ENCODE measurements at regions not wholly inside any gene's neighbourhood (a gene's known extent, or its start where the extent isn't known, plus 50 kb on each side); places are given as distances from the start of the nearest gene placed in this dataset.

DNA sequence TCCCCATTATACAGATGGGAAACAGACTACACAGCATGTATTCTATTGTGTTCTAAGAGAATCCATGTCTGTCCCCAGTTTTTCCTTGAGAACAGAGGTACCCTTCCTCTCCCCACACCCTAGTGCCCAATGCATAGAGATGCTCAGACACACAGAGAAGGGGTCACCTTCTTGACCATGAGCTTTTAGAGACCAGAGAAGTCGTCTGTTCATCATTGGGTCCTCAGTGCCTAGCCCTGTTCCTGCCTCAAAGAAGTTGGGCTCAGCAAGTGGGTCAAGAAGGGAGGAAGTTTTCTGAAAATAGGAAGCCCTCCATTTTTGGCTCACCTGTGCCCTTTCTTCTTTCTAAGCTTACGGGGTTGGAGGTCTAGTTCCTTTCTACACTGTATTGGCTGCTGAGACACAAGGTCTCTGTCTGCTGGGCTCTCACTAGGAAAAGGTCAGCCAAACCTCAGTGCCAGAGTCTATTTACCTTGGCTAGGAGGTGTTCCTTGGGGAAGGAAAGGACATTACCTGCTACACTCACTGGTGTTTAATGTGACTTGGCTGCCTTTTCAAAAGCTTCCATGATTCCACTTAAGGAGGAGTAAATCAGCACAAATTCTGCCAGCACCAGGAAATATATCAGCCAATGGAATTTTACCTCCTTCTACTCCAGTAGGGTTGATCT lies 198.5 kb upstream of the PWP1 start:
- TF ChIP-seq, protein P1, sequence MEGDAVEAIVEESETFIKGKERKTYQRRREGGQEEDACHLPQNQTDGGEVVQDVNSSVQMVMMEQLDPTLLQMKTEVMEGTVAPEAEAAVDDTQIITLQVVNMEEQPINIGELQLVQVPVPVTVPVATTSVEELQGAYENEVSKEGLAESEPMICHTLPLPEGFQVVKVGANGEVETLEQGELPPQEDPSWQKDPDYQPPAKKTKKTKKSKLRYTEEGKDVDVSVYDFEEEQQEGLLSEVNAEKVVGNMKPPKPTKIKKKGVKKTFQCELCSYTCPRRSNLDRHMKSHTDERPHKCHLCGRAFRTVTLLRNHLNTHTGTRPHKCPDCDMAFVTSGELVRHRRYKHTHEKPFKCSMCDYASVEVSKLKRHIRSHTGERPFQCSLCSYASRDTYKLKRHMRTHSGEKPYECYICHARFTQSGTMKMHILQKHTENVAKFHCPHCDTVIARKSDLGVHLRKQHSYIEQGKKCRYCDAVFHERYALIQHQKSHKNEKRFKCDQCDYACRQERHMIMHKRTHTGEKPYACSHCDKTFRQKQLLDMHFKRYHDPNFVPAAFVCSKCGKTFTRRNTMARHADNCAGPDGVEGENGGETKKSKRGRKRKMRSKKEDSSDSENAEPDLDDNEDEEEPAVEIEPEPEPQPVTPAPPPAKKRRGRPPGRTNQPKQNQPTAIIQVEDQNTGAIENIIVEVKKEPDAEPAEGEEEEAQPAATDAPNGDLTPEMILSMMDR (IDR thresholded peaks at IDR 0.05), result no peak
- TF ChIP-seq POLR2A (IDR thresholded peaks at IDR 0.05), result no peak

All from body of pancreas (tissue), 4 donors.